GF-D8 (cell line): ENCODE measurements at regions not wholly inside any gene's neighbourhood (a gene's known extent, or its start where the extent isn't known, plus 50 kb on each side); places are given as distances from the start of the nearest gene placed in this dataset.

Experiments
- DNase-seq: peaks from one replicate; lab custom pipeline; 2025; lab: John Stamatoyannopoulos, UW

GRCh38 chr12:123077298-123078119 is 73.4 kb downstream of the PITPNM2 start:
- no peak for DNase-seq

GRCh38 chr12:123076604-123077297 is 74.1 kb downstream of the PITPNM2 start:
- no peak for DNase-seq

DNA sequence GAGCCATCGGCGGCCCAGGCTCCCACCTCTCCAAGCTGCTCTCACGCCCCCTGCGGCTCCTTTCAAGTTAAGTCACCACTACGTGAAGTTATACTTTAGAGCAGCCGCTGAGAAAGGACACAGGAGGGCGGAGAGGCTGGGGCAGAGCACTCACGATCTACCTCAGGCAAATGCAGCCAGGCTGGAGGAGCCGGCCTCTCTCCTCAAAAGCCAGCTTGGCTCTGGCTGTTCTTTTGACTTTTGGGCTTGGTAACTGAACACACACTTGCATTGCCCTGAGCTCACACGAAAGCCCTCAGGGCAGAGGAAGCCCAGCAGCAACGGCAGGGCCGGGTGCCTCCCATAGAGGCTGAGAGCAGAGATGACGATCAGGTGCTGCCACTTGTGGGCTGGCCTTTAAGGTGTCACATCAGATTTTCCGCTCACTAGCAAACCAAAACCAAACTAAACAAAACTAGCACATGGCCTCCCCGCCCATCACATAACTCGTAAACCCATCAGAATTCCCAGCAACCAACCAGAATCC is 75.2 kb downstream of the PITPNM2 start:
- DNase-seq: no peak

- no peak for DNase-seq
Measured at GRCh38 chr12:123075087-123075645, 75.7 kb downstream of the PITPNM2 start.

- no peak for DNase-seq
Measured at GRCh38 chr12:123073962-123074801, 76.7 kb downstream of the PITPNM2 start.

GRCh38 chr12:123073292-123073691 is 77.6 kb downstream of the PITPNM2 start:
- no peak for DNase-seq

GRCh38 chr12:123071857-123072256 is 79.0 kb downstream of the PITPNM2 start:
- DNase-seq: no peak

DNA sequence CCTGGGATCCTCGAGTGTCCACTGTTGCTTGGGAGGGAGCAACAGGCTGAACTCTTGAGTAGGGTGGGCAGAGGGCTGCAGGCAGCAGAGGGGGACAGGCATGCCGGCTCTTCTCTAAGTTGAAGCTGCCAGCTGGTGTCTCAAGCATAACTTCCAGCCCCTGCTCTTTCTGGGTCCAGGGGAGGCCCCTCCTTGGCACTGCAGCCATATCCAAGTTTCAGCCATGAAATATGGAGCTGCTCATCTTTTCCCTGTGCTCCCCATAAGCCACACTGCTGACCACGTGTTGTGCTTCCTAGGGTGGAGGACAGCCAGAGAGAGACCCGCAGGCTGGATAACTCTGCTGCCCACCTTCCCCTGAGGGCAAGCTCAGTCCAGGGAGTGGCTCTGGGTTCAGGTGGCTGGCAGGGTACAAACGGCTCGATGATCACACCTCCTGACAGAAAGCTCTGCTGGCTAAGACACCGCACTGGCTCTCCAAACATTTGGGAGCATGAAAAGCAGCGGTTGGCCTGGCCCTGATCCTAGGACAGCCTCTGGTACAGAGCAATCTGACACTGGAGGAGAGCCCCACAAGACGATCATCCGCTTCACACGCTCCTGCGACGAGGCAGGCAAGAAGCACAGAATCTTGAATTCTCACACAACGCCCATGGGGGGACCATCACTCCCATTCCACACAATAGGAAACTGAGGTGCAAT is 79.6 kb downstream of the PITPNM2 start:
- no peak for DNase-seq

DNA sequence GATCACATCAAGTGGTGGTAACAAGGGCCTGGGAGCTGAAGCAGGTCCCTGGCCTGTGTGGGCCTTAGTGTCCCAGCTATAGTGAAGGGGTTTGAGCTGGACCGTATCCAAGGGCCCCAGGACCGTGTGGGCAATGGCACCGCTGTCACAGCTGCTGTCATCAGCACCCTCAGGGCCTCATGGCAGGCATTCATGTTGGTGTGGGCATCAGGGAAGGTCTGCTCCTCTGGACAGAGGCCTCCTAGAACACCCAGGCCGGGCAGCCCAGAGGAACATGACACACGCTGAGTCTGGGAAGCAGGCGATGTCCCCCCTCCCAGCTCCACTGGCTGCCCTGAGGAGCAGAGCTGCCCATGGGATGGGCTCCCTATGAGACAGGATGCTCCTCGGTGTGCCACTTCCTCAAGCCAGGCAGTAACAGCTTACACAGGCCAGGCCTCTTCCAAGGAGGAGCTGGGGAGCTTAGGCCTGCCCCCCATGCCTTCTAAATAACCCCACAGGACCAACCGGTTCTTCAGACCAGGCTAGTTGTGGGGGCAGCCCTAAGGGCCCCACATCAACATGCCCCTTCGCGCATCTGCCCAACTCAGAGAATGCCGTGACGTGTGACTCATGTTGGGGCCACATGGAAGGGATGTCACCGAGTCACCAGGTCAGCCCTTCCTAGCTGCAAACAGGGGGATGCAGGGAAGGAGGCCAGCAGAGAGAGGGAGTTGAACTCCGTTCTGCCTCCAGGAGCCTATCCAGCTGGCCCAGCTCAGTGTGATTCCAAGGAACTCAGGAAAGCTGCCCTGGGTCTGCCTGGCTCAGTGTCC is 80.4 kb downstream of the PITPNM2 start:
- DNase-seq: no peak

DNA sequence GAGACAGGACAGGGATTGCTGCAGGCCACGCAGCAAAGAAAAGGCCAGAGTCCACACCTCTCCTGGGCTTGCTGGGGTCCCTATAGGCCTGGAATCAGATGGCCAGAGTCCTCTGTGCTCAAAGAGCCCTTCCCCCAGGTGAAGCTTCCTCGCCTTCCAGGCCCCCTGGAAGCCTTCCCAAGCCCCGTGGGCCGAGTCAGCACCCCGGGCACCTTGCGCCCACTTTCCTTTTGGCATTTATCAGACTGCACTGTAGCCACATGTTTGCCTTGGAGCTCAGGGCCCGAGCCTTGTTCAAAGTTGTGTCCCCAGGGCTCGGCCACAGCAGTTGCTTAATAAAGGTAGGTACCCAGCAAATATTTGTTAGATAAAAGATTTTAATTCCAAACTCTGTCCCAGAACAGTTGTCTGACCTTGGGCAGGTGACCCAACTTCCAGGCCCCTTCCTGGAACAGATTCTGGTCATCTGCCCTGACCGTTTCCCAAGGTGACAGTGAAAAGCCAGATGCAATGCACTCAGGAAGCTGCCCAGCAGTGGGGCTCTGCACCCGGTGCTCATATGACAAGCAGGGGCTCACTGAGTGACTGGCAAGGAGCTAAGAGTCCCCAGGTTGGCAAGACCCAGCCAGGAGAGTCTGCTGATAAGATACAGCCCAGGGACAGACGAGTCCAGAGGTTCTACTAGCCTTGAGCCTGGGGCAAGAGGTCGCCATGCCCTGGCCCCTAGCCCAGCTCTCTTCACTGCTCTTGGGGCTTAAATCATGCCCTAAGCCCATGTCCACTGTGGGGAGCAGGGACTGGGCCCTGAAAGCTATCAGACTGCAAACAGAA is 81.2 kb downstream of the PITPNM2 start:
- DNase-seq: no peak

DNA sequence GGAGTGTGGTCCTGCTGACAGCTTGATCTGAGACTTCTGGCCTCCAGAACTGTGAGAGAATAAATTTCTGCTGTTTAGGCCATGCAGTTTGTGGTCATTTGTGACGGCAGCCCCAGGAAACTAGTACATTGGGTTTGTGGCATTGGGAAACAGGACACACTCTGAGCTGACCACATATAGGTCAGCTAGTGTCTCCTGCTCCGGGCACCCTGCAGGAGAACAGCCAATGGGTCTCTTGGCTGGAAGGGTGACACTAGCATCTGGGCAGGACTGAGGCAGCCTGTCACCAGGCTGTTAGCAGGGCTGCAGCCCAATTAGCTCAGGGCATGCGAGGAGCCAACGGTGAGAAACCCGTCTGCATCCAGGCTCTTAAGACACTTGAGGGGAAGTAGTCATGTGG is 83.2 kb downstream of the PITPNM2 start:
- DNase-seq: no peak

- DNase-seq: no peak
Measured at GRCh38 chr12:123066384-123066710, 84.5 kb downstream of the PITPNM2 start.

GRCh38 chr12:123065676-123066383 is 85.1 kb downstream of the PITPNM2 start:
- DNase-seq: no peak

DNA sequence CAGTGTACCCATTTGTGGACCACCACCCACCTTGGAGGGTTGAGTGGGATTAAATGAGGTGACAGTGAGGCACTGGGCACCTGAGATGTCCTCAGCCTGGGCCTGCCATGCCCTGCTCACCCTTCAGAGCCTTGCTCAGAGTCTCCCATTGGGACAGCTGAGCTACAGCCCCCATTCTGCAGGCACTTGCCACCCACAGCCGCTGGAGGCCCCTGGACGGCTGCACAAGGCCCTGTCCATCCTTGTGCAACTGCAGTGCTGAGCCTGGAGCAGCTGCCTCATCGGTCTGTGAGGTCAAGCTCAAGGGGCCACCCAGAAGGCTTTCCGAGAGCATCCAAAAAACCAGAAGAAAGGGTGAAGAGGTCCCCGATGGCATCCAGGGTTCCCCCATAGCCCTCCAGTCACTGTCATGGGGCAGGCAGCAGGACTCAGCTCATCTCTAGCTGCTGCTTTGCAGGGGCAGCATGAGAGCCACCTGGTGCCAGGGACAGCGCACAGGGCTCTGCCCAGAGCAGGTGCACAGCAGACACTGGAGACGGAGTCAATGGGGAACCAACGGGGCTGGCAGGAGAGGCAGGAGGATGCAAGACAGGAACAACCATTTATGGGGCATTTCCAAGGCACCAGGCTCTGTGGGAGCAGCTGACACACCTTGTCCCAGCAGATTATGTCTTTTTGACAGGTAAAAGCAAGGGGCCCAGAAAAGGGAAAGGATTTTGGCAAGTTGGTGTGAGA is 84.6 kb downstream of the ARL6IP4 start:
- DNase-seq: no peak

DNA sequence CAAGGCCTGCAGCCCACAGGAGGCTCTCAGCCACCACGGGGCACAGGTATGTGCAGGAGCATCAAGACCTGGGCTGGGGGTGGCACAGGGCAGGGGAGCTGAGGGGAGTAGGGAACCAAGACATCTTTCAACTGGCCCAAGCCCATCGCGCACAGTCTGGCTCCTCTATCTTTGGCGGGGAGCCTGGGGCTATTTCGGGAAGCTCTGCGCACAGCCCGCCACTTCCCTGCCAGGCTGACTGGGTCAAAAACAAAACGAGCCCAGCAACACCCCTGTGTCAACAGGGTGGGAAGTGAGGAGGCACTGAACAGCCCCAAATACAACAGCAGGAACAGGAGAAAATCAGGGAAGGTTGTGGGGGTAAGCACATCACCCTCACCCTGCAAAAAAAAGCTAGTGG is 83.9 kb downstream of the ARL6IP4 start:
- DNase-seq: no peak

- no peak for DNase-seq
Measured at GRCh38 chr12:123063535-123063934, 83.1 kb downstream of the ARL6IP4 start.

DNA sequence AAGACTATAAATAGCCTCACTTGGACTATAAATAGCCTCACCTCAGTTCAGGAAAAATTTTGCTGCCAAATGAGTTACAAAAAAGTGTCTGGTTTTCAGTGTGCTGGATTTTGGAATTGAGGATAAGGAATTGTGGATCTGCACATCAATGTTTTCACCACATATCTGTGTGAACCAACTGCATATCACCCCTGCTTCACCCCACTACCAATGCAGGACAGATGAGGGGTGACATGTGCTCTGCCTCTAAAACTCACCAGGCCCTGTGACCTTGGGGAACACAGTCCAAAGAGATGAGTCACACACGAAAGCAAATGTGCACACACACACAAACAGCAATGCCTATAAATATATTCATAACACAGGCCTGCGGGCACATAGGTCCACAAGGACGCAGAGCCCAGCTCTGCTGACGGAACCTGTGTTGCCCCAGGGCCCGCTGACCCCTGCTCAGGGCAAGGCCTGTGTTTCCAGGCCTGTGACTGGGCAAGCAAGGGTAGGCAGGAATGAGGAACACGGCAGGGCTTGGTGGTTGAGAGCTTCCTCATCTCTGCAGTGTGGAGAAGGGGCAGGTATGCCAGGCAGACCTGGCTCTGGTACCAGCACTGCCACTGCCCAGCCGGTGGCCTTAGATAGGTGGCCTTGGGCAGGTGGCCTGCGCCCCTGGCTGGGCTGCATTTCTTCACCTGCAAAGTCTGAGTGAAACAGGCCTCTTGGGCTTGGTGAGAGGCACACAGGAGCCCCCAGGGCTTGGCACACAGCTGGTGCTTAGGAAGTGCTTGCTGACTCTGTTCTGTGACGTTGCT is 82.4 kb downstream of the ARL6IP4 start:
- DNase-seq: peak; percentile 6
